ENCODE measurements at regions not wholly inside any gene's neighbourhood (a gene's known extent, or its start where the extent isn't known, plus 50 kb on each side); places are given as distances from the start of the nearest gene placed in this dataset.

DNA sequence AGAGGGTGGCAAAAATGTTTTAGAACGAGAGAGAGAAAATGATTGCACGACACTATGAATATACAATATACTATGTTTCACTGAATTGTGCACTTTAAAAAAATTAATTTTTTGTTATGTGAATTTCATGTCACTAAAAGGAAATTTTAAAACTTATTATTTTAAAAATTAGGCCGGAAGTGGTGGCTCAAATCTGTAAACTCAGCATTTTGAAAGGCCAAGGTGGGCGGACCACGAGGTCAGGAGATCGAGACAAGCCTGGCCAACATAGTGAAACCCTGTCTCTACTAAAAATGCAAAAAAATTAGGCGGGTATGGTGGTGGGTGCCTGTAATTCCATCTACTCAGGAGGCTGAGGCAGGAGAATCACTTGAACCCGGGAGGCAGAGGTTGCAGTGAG, 642.5 kb downstream of the XPNPEP1 start:
- DNase-seq (ENCODE audit: low read depth, low spot score), result no peak
- POLR2A ChIA-PET, result no interaction called here
- Histone ChIP-seq H3K4me3 (ENCODE audit: low read depth, low read length) (no peak overlapping the region), H3K27me3 (ENCODE audit: control insufficient read depth, insufficient read depth, low read length) (no peaks in the 10 kb centered on the region), H3K9me3 (ENCODE audit: control insufficient read depth, insufficient read depth, low read length) (no peaks in the 10 kb centered on the region), H3K27ac (ENCODE audit: low read depth, low read length) (no peak overlapping the region)
- TF ChIP-seq, protein P1, sequence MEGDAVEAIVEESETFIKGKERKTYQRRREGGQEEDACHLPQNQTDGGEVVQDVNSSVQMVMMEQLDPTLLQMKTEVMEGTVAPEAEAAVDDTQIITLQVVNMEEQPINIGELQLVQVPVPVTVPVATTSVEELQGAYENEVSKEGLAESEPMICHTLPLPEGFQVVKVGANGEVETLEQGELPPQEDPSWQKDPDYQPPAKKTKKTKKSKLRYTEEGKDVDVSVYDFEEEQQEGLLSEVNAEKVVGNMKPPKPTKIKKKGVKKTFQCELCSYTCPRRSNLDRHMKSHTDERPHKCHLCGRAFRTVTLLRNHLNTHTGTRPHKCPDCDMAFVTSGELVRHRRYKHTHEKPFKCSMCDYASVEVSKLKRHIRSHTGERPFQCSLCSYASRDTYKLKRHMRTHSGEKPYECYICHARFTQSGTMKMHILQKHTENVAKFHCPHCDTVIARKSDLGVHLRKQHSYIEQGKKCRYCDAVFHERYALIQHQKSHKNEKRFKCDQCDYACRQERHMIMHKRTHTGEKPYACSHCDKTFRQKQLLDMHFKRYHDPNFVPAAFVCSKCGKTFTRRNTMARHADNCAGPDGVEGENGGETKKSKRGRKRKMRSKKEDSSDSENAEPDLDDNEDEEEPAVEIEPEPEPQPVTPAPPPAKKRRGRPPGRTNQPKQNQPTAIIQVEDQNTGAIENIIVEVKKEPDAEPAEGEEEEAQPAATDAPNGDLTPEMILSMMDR (IDR thresholded peaks at IDR 0.05; ENCODE audit: low read depth, low read length), result no peak
- CTCF ChIA-PET, result no interaction called here

DNA sequence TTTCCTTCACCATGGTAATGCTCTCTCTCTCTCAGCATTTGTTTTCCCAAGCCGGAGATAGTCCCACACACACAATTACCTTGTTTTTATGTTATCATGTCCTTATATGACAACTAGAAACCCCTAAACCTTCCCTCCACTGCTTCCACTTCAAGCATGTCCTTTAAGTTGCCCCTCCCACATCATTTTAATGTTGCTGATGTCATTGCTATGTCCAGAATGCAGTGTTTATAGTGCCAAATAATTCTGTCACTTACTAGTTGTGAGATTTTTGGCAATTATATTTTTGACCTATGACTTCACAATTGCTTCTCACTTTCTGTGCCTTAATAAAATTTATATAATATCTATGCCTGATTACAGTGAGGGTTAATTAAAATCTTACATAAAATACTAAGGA, 645.9 kb downstream of the XPNPEP1 start:
- no peak overlapping the region for H3K27ac ChIP-seq (ENCODE audit: low read depth, low read length)
- POLR2A ChIA-PET, result no interaction called here
- no peak for DNase-seq (ENCODE audit: low read depth, low spot score)

DNA sequence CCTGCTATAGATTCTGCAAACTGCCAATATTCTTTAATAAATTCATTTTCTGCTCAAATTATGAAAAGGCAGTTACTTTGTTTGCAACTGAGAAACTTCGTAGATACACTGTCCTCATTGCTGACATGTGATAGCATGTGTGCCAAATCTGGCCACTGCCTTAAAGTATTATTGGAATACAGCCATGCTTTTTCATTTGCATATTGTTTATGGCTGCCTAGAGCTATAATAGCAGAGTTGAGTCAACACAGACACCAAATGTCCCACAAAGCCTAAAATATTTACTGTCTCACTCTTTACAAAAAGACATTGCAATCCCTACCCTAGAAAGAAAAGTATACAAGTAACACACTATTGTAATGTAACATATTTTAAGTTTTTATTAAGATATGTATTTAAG, 647.4 kb downstream of the XPNPEP1 start:
- TF ChIP-seq, protein P1 (IDR thresholded peaks at IDR 0.05; ENCODE audit: low read depth, low read length), result no peak
- no peak for DNase-seq (ENCODE audit: low read depth, low spot score)
- Histone ChIP-seq H3K4me3 (ENCODE audit: low read depth, low read length) (no peak overlapping the region), H3K27ac (ENCODE audit: low read depth, low read length) (no peak overlapping the region), H3K27me3 (ENCODE audit: control insufficient read depth, insufficient read depth, low read length) (no peaks in the 10 kb centered on the region), H3K9me3 (ENCODE audit: control insufficient read depth, insufficient read depth, low read length) (no peaks in the 10 kb centered on the region)
- CTCF ChIA-PET, result no interaction called here
- POLR2A ChIA-PET, result no interaction called here

More for the DNA sequence above, 645.9 kb downstream of the XPNPEP1 start:
- H3K9me3 ChIP-seq (ENCODE audit: control insufficient read depth, insufficient read depth, low read length), result no peaks in the 10 kb centered on the region
- TF ChIP-seq, protein P1 (IDR thresholded peaks at IDR 0.05; ENCODE audit: low read depth, low read length), result no peak
- no peak overlapping the region for H3K4me3 ChIP-seq (ENCODE audit: low read depth, low read length)
- H3K27me3 ChIP-seq (ENCODE audit: control insufficient read depth, insufficient read depth, low read length), result no peaks in the 10 kb centered on the region
- CTCF ChIA-PET, result no interaction called here

DNA sequence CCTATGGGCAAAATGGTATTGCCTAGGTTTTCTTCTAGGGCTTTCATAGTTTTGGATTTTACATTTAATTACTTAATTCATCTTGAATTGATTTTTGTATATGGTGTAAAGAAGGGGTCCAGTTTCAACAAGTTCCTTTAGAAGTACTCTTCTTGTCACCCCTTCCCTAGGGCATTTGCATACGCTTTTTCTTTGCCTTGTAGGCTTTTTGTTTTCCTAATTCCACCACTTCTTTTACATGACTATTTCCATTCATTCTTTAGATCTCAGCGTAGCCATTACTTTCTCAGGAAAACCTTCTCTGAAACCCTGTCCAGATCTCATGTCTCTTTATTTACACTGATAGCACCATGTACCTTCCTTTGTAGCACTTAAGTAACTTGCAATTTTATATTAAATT, 648.6 kb downstream of the XPNPEP1 start:
- ChIA-PET CTCF (no interaction called here), POLR2A (no interaction called here)
- no peak overlapping the region for H3K4me3 ChIP-seq (ENCODE audit: low read depth, low read length)
- TF ChIP-seq, protein P1 (IDR thresholded peaks at IDR 0.05; ENCODE audit: low read depth, low read length), result no peak
- no peaks in the 10 kb centered on the region for H3K27me3 ChIP-seq (ENCODE audit: control insufficient read depth, insufficient read depth, low read length)
- no peak overlapping the region for H3K27ac ChIP-seq (ENCODE audit: low read depth, low read length)
- DNase-seq (ENCODE audit: low read depth, low spot score), result no peak
- H3K9me3 ChIP-seq (ENCODE audit: control insufficient read depth, insufficient read depth, low read length), result no peaks in the 10 kb centered on the region

DNA sequence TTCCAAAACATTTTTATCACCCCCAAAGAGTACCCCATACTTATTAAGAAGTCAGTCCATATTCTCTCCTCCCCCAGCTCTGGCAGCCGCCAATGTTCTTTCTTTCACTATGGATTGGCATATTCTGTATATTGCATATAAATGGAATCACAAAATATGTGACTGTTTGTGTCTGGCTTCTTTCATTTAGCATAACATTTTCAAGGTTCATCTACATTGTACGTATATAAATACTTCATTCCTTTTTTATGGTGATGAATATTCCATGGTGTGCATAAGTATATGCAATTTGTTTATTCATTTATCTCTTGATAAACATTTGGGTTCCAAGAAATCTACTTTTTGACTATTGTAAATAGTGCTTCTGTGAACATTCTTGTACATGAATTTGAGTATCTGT, 653.1 kb downstream of the XPNPEP1 start:
- no peak for DNase-seq (ENCODE audit: low read depth, low spot score)
- ChIA-PET POLR2A (no interaction called here), CTCF (no interaction called here)
- no peaks in the 10 kb centered on the region for H3K27me3 ChIP-seq (ENCODE audit: control insufficient read depth, insufficient read depth, low read length)
- no peaks in the 10 kb centered on the region for H3K9me3 ChIP-seq (ENCODE audit: control insufficient read depth, insufficient read depth, low read length)
- TF ChIP-seq, protein P1 (IDR thresholded peaks at IDR 0.05; ENCODE audit: low read depth, low read length), result no peak
- no peak overlapping the region for H3K27ac ChIP-seq (ENCODE audit: low read depth, low read length)
- no peak overlapping the region for H3K4me3 ChIP-seq (ENCODE audit: low read depth, low read length)
